ENCODE measurements at regions not wholly inside any gene's neighbourhood (a gene's known extent, or its start where the extent isn't known, plus 50 kb on each side); places are given as distances from the start of the nearest gene placed in this dataset.

DNA sequence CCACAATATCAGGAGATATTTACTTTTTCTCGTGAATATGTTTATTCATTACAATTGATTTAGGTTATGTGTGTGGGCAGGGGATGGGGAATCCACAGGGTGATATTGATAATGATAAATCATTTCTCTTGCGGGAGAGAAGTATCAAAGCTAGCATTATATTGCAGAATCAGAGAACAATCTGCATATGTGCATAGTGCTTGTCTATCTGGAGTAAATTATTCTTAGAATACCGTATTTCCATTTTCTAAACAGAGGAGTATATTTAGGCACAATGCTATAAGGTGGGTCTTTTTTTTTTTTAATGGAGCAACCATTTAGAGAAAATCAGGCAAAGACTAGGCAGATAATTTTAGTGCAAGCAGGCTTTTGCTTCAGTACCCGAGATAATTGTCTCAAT is 166.0 kb upstream of the ARX start:
- H4K20me1 ChIP-seq (ENCODE audit: control insufficient read depth, insufficient read depth): no peaks in the 10 kb centered on the region
- H3K4me3 ChIP-seq: no peak overlapping the region
- no peak for DNase-seq (ENCODE audit: low read depth, low spot score)
- H3K27me3 ChIP-seq (replicated peaks in 1 of 2; ENCODE audit: control insufficient read depth in 2 of 2, insufficient read depth in 2 of 2, low read length in 1 of 2): no peaks in the 10 kb centered on the region
- H3K4me2 ChIP-seq (ENCODE audit: control insufficient read depth, insufficient read depth): no peak overlapping the region
- 18% methylated on average over 4 of the region's 4 CpGs for WGBS (ENCODE audit: insufficient coverage, insufficient replicate concordance, low lambda C conversion rate, missing lambda C conversion rate)
- FAIRE-seq: no peak
- RAD21 ChIA-PET (ENCODE audit: unreplicated experiment): no interaction called here
- no peaks in the 10 kb centered on the region for H3K79me2 ChIP-seq (ENCODE audit: control insufficient read depth, insufficient read depth, low read length)
- H3K9ac ChIP-seq (ENCODE audit: control insufficient read depth, insufficient read depth, low read length): no peak overlapping the region
- intact Hi-C loops (cut with micrococcal nuclease; ENCODE audit: unreplicated experiment): no loop called here
- no peak overlapping the region for H3K27ac ChIP-seq (ENCODE audit: control insufficient read depth, insufficient read depth)
- no peak for ATAC-seq
- no peaks in the 10 kb centered on the region for H3K36me3 ChIP-seq (ENCODE audit: control insufficient read depth in 2 of 2, insufficient read depth in 2 of 2, low read length in 1 of 2)
- no peak for TF ChIP-seq SP1 (IDR thresholded peaks at IDR 0.05; ENCODE audit: low read depth, low read length)
- TF ChIP-seq, protein P1, sequence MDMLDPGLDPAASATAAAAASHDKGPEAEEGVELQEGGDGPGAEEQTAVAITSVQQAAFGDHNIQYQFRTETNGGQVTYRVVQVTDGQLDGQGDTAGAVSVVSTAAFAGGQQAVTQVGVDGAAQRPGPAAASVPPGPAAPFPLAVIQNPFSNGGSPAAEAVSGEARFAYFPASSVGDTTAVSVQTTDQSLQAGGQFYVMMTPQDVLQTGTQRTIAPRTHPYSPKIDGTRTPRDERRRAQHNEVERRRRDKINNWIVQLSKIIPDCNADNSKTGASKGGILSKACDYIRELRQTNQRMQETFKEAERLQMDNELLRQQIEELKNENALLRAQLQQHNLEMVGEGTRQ (IDR thresholded peaks at IDR 0.05; ENCODE audit: borderline replicate concordance, low read depth, low read length): no peak
- TF ChIP-seq ZNF384 (IDR thresholded peaks at IDR 0.05; ENCODE audit: borderline replicate concordance, low read depth, low read length): no peak
- TF ChIP-seq SMAD5 (IDR thresholded peaks at IDR 0.05; ENCODE audit: low read depth): no peak
- TF ChIP-seq MYB (IDR thresholded peaks at IDR 0.05; ENCODE audit: borderline replicate concordance, low read depth, low read length): no peak
- no peak for TF ChIP-seq TCF7 (IDR thresholded peaks at IDR 0.05; ENCODE audit: borderline replicate concordance)
- TF ChIP-seq NR2F1 (conservative IDR thresholded peaks at IDR 0.05): no peak
- TF ChIP-seq, protein P2, sequence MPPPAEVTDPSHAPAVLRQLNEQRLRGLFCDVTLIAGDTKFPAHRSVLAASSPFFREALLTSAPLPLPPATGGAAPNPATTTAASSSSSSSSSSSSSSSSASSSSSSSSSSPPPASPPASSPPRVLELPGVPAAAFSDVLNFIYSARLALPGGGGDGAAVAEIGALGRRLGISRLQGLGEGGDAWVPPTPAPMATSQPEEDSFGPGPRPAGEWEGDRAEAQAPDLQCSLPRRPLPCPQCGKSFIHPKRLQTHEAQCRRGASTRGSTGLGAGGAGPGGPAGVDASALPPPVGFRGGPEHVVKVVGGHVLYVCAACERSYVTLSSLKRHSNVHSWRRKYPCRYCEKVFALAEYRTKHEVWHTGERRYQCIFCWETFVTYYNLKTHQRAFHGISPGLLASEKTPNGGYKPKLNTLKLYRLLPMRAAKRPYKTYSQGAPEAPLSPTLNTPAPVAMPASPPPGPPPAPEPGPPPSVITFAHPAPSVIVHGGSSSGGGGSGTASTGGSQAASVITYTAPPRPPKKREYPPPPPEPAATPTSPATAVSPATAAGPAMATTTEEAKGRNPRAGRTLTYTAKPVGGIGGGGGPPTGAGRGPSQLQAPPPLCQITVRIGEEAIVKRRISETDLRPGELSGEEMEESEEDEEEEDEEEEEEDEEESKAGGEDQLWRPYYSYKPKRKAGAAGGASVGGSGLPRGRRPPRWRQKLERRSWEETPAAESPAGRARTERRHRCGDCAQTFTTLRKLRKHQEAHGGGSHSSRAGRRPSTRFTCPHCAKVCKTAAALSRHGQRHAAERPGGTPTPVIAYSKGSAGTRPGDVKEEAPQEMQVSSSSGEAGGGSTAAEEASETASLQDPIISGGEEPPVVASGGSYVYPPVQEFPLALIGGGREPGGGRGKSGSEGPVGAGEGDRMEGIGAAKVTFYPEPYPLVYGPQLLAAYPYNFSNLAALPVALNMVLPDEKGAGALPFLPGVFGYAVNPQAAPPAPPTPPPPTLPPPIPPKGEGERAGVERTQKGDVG (CRISPR knock-in tag; IDR thresholded peaks at IDR 0.05): no peak
- no peak for TF ChIP-seq RB1 (IDR thresholded peaks at IDR 0.05; ENCODE audit: borderline replicate concordance)
- POLR2A ChIA-PET: no interaction called here
- H2AFZ ChIP-seq (ENCODE audit: control insufficient read depth, low read depth, low read length): no peak overlapping the region
- BruUV-seq (replicated peaks): no TSS peak
- in situ Hi-C loops (cut with MboI): no loop called here
- no peaks in the 10 kb centered on the region for H3K4me1 ChIP-seq (ENCODE audit: control insufficient read depth, insufficient read depth, low read length)
- H3K9me3 ChIP-seq (replicated peaks; ENCODE audit: control insufficient read depth, insufficient read depth, low read length): no peaks in the 10 kb centered on the region
- SMC1A ChIA-PET (ENCODE audit: uncharacterized antibody, unreplicated experiment): no interaction called here
- CTCF ChIA-PET: no interaction called here
